GM12878 (cell line): ENCODE measurements at regions not wholly inside any gene's neighbourhood (a gene's known extent, or its start where the extent isn't known, plus 50 kb on each side); places are given as distances from the start of the nearest gene placed in this dataset.

Experiments
- ATF7 ChIP-seq: fragments of 450-650 bp; IDR thresholded peaks from 2 replicates; pipeline ENCODE4 v1.6.1; 2016; ENCODE audit warnings: low read depth, mild to moderate bottlenecking
- CHD1 ChIP-seq: IDR thresholded peaks from 2 replicates; pipeline ENCODE4 v1.6.1; 2012; ENCODE audit warnings: low read depth, low read length, improper control_type of control experiment
- DPF2 ChIP-seq: fragments of 450-650 bp; IDR thresholded peaks from 2 replicates; pipeline ENCODE4 v1.6.1; 2017; ENCODE audit warnings: mild to moderate bottlenecking
- ETV6 ChIP-seq, 2 experiments: fragments of 450-650 bp in 1 of 2; IDR thresholded peaks in 1 of 2; conservative IDR thresholded peaks in 1 of 2; 2 replicates each; pipeline ENCODE4 v1.6.1; 2014; ENCODE audit warnings: antibody characterized with exemption in 1 of 2, borderline replicate concordance in 1 of 2, low read depth in 1 of 2, mild to moderate bottlenecking in 1 of 2, moderate library complexity in 1 of 2
- FOXM1 ChIP-seq: IDR thresholded peaks from 2 replicates; pipeline ENCODE4 v1.6.1; 2012; ENCODE audit warnings: low read depth, mild to moderate bottlenecking, inconsistent platforms, low read length, moderate library complexity
- JUNB ChIP-seq: IDR thresholded peaks from 2 replicates; pipeline ENCODE4 v1.6.1; 2016; ENCODE audit warnings: antibody characterized with exemption, mild to moderate bottlenecking
- LARP7 ChIP-seq: fragments of 450-650 bp; IDR thresholded peaks from 2 replicates; pipeline ENCODE4 v1.6.1; 2017; ENCODE audit warnings: mild to moderate bottlenecking
- MXI1 ChIP-seq: fragments of 150-350 bp; IDR thresholded peaks from 2 replicates; pipeline ENCODE4 v1.6.1; 2011; ENCODE audit warnings: low read depth, mild to moderate bottlenecking, inconsistent platforms, low read length, improper control_type of control experiment
- MYC ChIP-seq: IDR thresholded peaks from 2 replicates; pipeline ENCODE4 v1.6.1; 2011; ENCODE audit warnings: mild to moderate bottlenecking, low read length, moderate library complexity, inconsistent platforms; ENCODE audit not compliant: insufficient read depth, insufficient replicate concordance, insufficient read length, severe bottlenecking
- NBN ChIP-seq: fragments of 450-650 bp; IDR thresholded peaks from 2 replicates; pipeline ENCODE4 v1.6.1; 2016
- NFIC ChIP-seq: IDR thresholded peaks from 2 replicates; pipeline ENCODE4 v1.6.1; 2012; ENCODE audit warnings: low read depth, mild to moderate bottlenecking, inconsistent platforms, low read length, moderate library complexity
- POLR2AphosphoS5 ChIP-seq: IDR thresholded peaks from 2 replicates; pipeline ENCODE4 v1.6.1; 2011; ENCODE audit warnings: mild to moderate bottlenecking, low read length, inconsistent platforms
- ZSCAN29 ChIP-seq: fragments of 450-650 bp; IDR thresholded peaks from 2 replicates; pipeline ENCODE4 v1.6.1; 2017; ENCODE audit warnings: mild to moderate bottlenecking, moderate library complexity
- TF ChIP-seq, protein P1 (sequence below): IDR thresholded peaks from 2 replicates; pipeline ENCODE4 v1.6.1; 2012; ENCODE audit warnings: low read length, inconsistent platforms
- TF ChIP-seq, protein P2 (sequence below): fragments of 450-650 bp; IDR thresholded peaks from 2 replicates; pipeline ENCODE4 v1.6.1; 2018; ENCODE audit warnings: borderline replicate concordance, mild to moderate bottlenecking; ENCODE audit not compliant: partially characterized antibody
- TF ChIP-seq, protein P3 (sequence below): fragments of 450-650 bp; IDR thresholded peaks from 2 replicates; pipeline ENCODE4 v1.6.1; 2017; ENCODE audit warnings: low read depth, mild to moderate bottlenecking, moderate library complexity
- TF ChIP-seq, protein P4 (sequence below), 3 experiments: IDR thresholded peaks in 2 of 3; conservative IDR thresholded peaks in 1 of 3; 2 replicates each; pipeline ENCODE4 v1.5.1; 2011; ENCODE audit warnings: low read depth in 3 of 3, low read length in 3 of 3, mild to moderate bottlenecking in 3 of 3, control low read depth in 2 of 3, moderate library complexity in 2 of 3, inconsistent platforms in 1 of 3, mixed read lengths in 1 of 3; ENCODE audit not compliant: control insufficient read depth in 2 of 3, insufficient read depth in 1 of 3; ENCODE audit errors: extremely low read depth in 1 of 3
- TF ChIP-seq, protein P5 (sequence below): fragments of 450-650 bp; IDR thresholded peaks from 2 replicates; pipeline ENCODE4 v1.6.1; 2016; ENCODE audit warnings: mild to moderate bottlenecking, moderate library complexity, borderline replicate concordance

DNA sequence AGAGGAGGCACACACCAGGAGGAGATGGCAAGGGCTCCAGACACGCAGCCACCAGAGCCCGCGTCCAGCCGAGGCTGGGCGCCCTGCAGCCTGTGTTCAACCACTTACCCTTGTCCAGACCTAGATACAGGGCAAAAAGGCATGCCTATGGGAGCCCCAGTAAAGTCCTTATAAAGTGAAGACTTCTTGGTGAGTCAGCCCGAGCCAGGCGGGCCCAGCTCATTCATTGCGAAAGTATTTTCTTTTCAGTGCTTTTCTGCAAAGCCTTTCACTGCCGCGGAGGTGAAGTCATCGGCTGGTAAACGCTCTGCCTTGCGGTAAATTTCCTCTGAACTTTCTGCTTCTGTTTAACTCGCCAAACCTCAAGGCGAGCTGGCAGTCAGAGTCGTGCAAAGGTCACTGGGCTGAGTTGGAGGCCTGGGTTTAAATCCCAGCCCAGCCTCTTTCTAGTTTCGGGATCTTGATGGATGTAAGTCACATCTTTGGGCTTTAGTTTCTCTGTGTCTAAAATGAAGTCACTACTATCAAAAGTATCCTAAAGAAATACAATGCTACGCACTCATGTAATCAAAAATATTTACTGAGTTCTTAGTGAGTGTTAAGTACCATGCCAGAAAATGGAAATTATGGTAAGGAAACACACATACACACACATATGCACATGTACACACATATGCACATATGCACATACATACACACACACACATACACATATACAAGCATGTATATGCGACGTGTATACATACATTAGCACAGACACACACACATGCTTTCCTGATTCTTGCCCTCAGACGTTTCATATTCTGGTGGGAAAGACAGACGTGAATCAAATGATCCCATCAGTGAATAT, 54.7 kb upstream of the IFFO2 start (continued):
- TF ChIP-seq, protein P1, sequence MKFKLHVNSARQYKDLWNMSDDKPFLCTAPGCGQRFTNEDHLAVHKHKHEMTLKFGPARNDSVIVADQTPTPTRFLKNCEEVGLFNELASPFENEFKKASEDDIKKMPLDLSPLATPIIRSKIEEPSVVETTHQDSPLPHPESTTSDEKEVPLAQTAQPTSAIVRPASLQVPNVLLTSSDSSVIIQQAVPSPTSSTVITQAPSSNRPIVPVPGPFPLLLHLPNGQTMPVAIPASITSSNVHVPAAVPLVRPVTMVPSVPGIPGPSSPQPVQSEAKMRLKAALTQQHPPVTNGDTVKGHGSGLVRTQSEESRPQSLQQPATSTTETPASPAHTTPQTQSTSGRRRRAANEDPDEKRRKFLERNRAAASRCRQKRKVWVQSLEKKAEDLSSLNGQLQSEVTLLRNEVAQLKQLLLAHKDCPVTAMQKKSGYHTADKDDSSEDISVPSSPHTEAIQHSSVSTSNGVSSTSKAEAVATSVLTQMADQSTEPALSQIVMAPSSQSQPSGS = peak; percentile 45
- TF ChIP-seq, protein P2, sequence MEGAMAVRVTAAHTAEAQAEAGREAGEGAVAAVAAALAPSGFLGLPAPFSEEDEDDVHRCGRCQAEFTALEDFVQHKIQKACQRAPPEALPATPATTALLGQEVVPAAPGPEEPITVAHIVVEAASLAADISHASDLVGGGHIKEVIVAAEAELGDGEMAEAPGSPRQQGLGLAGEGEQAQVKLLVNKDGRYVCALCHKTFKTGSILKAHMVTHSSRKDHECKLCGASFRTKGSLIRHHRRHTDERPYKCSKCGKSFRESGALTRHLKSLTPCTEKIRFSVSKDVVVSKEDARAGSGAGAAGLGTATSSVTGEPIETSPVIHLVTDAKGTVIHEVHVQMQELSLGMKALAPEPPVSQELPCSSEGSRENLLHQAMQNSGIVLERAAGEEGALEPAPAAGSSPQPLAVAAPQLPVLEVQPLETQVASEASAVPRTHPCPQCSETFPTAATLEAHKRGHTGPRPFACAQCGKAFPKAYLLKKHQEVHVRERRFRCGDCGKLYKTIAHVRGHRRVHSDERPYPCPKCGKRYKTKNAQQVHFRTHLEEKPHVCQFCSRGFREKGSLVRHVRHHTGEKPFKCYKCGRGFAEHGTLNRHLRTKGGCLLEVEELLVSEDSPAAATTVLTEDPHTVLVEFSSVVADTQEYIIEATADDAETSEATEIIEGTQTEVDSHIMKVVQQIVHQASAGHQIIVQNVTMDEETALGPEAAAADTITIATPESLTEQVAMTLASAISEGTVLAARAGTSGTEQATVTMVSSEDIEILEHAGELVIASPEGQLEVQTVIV = no peak
- TF ChIP-seq, protein P3, sequence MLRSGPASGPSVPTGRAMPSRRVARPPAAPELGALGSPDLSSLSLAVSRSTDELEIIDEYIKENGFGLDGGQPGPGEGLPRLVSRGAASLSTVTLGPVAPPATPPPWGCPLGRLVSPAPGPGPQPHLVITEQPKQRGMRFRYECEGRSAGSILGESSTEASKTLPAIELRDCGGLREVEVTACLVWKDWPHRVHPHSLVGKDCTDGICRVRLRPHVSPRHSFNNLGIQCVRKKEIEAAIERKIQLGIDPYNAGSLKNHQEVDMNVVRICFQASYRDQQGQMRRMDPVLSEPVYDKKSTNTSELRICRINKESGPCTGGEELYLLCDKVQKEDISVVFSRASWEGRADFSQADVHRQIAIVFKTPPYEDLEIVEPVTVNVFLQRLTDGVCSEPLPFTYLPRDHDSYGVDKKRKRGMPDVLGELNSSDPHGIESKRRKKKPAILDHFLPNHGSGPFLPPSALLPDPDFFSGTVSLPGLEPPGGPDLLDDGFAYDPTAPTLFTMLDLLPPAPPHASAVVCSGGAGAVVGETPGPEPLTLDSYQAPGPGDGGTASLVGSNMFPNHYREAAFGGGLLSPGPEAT = no peak
- TF ChIP-seq LARP7 = no peak
- TF ChIP-seq POLR2AphosphoS5 = no peak
- no peak for TF ChIP-seq ETV6 (conservative IDR thresholded peaks at IDR 0.05 in 1 of 2, IDR thresholded peaks at IDR 0.05 in 1 of 2; ENCODE audit: borderline replicate concordance in 1 of 2, low read depth in 1 of 2)
- TF ChIP-seq JUNB = peak; percentile 87
- TF ChIP-seq NFIC = peak; percentile 41; the same call in 1 of the 2 replicates
- peak; percentile 85 for TF ChIP-seq ATF7
- TF ChIP-seq, protein P4, sequence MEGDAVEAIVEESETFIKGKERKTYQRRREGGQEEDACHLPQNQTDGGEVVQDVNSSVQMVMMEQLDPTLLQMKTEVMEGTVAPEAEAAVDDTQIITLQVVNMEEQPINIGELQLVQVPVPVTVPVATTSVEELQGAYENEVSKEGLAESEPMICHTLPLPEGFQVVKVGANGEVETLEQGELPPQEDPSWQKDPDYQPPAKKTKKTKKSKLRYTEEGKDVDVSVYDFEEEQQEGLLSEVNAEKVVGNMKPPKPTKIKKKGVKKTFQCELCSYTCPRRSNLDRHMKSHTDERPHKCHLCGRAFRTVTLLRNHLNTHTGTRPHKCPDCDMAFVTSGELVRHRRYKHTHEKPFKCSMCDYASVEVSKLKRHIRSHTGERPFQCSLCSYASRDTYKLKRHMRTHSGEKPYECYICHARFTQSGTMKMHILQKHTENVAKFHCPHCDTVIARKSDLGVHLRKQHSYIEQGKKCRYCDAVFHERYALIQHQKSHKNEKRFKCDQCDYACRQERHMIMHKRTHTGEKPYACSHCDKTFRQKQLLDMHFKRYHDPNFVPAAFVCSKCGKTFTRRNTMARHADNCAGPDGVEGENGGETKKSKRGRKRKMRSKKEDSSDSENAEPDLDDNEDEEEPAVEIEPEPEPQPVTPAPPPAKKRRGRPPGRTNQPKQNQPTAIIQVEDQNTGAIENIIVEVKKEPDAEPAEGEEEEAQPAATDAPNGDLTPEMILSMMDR (IDR thresholded peaks at IDR 0.05 in 2 of 3, conservative IDR thresholded peaks at IDR 0.05 in 1 of 3; ENCODE audit: control insufficient read depth in 2 of 3, extremely low read depth in 1 of 3, insufficient read depth in 1 of 3, low read depth in 3 of 3, low read length in 3 of 3) = no peak
- TF ChIP-seq MYC = no peak
- no peak for TF ChIP-seq NBN
- TF ChIP-seq CHD1 = no peak
- TF ChIP-seq MXI1 = no peak
- TF ChIP-seq, protein P5, sequence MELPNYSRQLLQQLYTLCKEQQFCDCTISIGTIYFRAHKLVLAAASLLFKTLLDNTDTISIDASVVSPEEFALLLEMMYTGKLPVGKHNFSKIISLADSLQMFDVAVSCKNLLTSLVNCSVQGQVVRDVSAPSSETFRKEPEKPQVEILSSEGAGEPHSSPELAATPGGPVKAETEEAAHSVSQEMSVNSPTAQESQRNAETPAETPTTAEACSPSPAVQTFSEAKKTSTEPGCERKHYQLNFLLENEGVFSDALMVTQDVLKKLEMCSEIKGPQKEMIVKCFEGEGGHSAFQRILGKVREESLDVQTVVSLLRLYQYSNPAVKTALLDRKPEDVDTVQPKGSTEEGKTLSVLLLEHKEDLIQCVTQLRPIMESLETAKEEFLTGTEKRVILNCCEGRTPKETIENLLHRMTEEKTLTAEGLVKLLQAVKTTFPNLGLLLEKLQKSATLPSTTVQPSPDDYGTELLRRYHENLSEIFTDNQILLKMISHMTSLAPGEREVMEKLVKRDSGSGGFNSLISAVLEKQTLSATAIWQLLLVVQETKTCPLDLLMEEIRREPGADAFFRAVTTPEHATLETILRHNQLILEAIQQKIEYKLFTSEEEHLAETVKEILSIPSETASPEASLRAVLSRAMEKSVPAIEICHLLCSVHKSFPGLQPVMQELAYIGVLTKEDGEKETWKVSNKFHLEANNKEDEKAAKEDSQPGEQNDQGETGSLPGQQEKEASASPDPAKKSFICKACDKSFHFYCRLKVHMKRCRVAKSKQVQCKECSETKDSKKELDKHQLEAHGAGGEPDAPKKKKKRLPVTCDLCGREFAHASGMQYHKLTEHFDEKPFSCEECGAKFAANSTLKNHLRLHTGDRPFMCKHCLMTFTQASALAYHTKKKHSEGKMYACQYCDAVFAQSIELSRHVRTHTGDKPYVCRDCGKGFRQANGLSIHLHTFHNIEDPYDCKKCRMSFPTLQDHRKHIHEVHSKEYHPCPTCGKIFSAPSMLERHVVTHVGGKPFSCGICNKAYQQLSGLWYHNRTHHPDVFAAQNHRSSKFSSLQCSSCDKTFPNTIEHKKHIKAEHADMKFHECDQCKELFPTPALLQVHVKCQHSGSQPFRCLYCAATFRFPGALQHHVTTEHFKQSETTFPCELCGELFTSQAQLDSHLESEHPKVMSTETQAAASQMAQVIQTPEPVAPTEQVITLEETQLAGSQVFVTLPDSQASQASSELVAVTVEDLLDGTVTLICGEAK = no peak
- peak; percentile 35; the same call in 1 of the 2 replicates for TF ChIP-seq FOXM1
- peak; percentile 65; the same call in 1 of the 2 replicates for TF ChIP-seq DPF2
- TF ChIP-seq ZSCAN29 = no peak
